RWPE1 (cell line): ENCODE measurements at regions not wholly inside any gene's neighbourhood (a gene's known extent, or its start where the extent isn't known, plus 50 kb on each side); places are given as distances from the start of the nearest gene placed in this dataset.
A peak's percentile ranks its signal among the peaks of the same experiment; 100 is the strongest.

Source experiments
- CTCF ChIA-PET: fragments of 350-600 bp; sonication (Branson Sonifier 250); formaldehyde crosslinking; extraction: SDS; loops from one replicate; lab custom pipeline; 2021; lab: Yijun Ruan, JAX
- POLR2A ChIA-PET: fragments of 400-600 bp; formaldehyde crosslinking; extraction: SDS; loops from one replicate; lab custom pipeline; 2020; ENCODE audit warnings: antibody characterized with exemption; ENCODE audit not compliant: low non-redundant PET; lab: Yijun Ruan, JAX
- DNase-seq: peaks from one replicate; pipeline ENCODE4 v3.0.0; 2012; ENCODE audit warnings: low spot score
- H3K27ac ChIP-seq: fragments of 450-650 bp; 2 replicates; pipeline ENCODE4 v1.5.1; 2017
- CTCF ChIP-seq: fragments of 450-650 bp; conservative IDR thresholded peaks from 2 replicates; pipeline ENCODE4 v1.5.1; 2017; ENCODE audit warnings: low read depth, mild to moderate bottlenecking

- TF ChIP-seq CTCF, result no peak
- DNase-seq, result no peak
- H3K27ac ChIP-seq, result no peak overlapping the region
- POLR2A ChIA-PET, result no interaction called here
- CTCF ChIA-PET, result no interaction called here
These were observed 160.5 kb upstream of the PRSS58 start for GRCh38 chr7:142418326-142418725.

- CTCF ChIA-PET, result no interaction called here
- H3K27ac ChIP-seq, result no peak overlapping the region
- DNase-seq, result no peak
- TF ChIP-seq CTCF, result no peak
- POLR2A ChIA-PET, result no interaction called here
These were observed 157.1 kb upstream of the PRSS58 start for GRCh38 chr7:142414915-142415314.

GRCh38 chr7:142414135-142414534, 156.3 kb upstream of the PRSS58 start:
- no peak for TF ChIP-seq CTCF
- no peak for DNase-seq
- ChIA-PET CTCF (interaction anchor here (0.6 kb wide), 1 partner anchor 45 kb away, joined by 3 read pairs; no protein-coding TSS in a partner anchor), POLR2A (no interaction called here)
- H3K27ac ChIP-seq, result no peak overlapping the region

GRCh38 chr7:142413280-142414000, 155.6 kb upstream of the PRSS58 start:
- ChIA-PET CTCF (interaction anchor here (0.6 kb wide), 1 partner anchor 46 kb away, joined by 3 read pairs; no protein-coding TSS in a partner anchor), POLR2A (no interaction called here)
- no peak for DNase-seq
- TF ChIP-seq CTCF, result no peak
- no peak overlapping the region for H3K27ac ChIP-seq

- CTCF ChIA-PET, result no interaction called here
- DNase-seq, result peak; percentile 5
- POLR2A ChIA-PET, result no interaction called here
- no peak overlapping the region for H3K27ac ChIP-seq
- no peak; the same call in 1 of the 2 replicates for TF ChIP-seq CTCF
These were observed 154.8 kb upstream of the PRSS58 start for GRCh38 chr7:142412551-142413193.

GRCh38 chr7:142409471-142409870, 151.6 kb upstream of the PRSS58 start:
- POLR2A ChIA-PET, result no interaction called here
- no peak for TF ChIP-seq CTCF

More at GRCh38 chr7:142409471-142409870, 151.6 kb upstream of the PRSS58 start:
- DNase-seq, result no peak
- CTCF ChIA-PET, result no interaction called here
- no peak overlapping the region for H3K27ac ChIP-seq
